Esophagus squamous epithelium (tissue), 5 donors: ENCODE measurements at regions not wholly inside any gene's neighbourhood (a gene's known extent, or its start where the extent isn't known, plus 50 kb on each side); places are given as distances from the start of the nearest gene placed in this dataset.

Experiments
- DNase-seq: peaks from one replicate; lab custom pipeline; 2025; lab: John Stamatoyannopoulos, UW
- H3K27ac ChIP-seq, 4 donors: fragments of 200-600 bp; sonication (generic); one replicate each; pipeline ENCODE4 v1.5.1; 2016 to 2019; ENCODE audit warnings: mild to moderate bottlenecking in 1 of 4
- H3K27me3 ChIP-seq, 4 donors: fragments of 200-600 bp; sonication (generic); 1 replicate in 3 of 4; 2 replicates in 1 of 4; pipeline versions ENCODE4 v1.5.1 to v1.6.0; 2017 to 2021; ENCODE audit warnings: antibody characterized with exemption in 1 of 4
- H3K36me3 ChIP-seq, 3 donors: fragments of 200-600 bp; sonication (generic); one replicate each; pipeline ENCODE4 v1.5.1; 2016 to 2019
- H3K4me1 ChIP-seq, 3 donors: fragments of 200-600 bp; sonication (generic); one replicate each; pipeline ENCODE4 v1.5.1; 2017 to 2019
- H3K4me3 ChIP-seq, 4 donors: fragments of 200-600 bp; sonication (generic); 1 replicate in 3 of 4; 2 replicates in 1 of 4; pipeline ENCODE4 v1.5.1; 2016 to 2019; ENCODE audit warnings: mild to moderate bottlenecking in 2 of 4, moderate library complexity in 1 of 4
- H3K9me3 ChIP-seq, 3 donors: fragments of 200-600 bp; sonication (generic); one replicate each; pipeline ENCODE4 v1.5.1; 2016 to 2019
- POLR2A ChIP-seq, 4 donors: fragments of 450-650 bp; IDR thresholded peaks; one replicate each; pipeline ENCODE4 v1.6.1; 2017; ENCODE audit warnings: antibody characterized with exemption in 4 of 4, mild to moderate bottlenecking in 4 of 4, moderate library complexity in 3 of 4
- WGBS, 2 donors: methylation state at CpG; one replicate each; pipeline ENCODE4 v1.1.5; 2018; 5-methylcytosine and 5-hydroxymethylcytosine counted together
- intact Hi-C: fragments of 100-400 bp; cut with DNase I; formaldehyde crosslinking; loops from one replicate; pipeline ENCODE4 v1.15.0; 2022
- TF ChIP-seq, protein P1 (sequence below), 6 experiments: fragments of 450-650 bp in 4 of 6; fragments of 200-600 bp in 2 of 6; sonication (generic) in 2 of 6; IDR thresholded peaks; one replicate each; pipeline ENCODE4 v1.5.1; 2016 to 2019; ENCODE audit warnings: antibody characterized with exemption in 6 of 6, mild to moderate bottlenecking in 4 of 6, moderate library complexity in 4 of 6
- donor health status: DM: yes; HTN: yes; CAD: no.

DNA sequence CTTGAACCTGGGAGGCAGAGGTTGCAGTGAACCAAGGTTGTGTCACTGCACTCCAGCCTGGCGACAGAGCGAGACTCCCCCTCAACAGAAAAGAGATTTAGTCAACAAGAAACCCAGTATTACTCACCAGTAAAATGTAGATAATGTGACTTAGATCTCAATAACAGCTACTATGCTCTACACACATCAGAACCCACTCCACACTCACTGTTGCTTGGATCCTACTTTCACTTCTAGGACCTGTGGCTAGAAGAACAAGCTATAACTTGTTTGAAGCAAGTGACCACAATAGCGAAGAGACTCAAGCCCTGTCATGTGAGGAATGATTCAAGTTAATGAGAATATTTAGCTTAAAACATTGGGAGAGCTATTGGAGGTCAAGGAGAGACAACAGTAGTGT, 100.7 kb downstream of the ANXA2 start:
- H3K4me1 ChIP-seq, result peaks cover 11 to 15% (median 11%) of the 10 kb centered on the region in 3 donors
- DNase-seq, result no peak
- H3K36me3 ChIP-seq, result no peaks in the 10 kb centered on the region
- 68 to 71% methylated on average over 3 of the region's 3 CpGs for WGBS, 2 donors
- H3K4me3 ChIP-seq, result no peak overlapping the region
- no peak overlapping the region for H3K27ac ChIP-seq
- intact Hi-C loops, result no loop called here
- no peak for TF ChIP-seq POLR2A (IDR thresholded peaks at IDR 0.05)
- TF ChIP-seq, protein P1, sequence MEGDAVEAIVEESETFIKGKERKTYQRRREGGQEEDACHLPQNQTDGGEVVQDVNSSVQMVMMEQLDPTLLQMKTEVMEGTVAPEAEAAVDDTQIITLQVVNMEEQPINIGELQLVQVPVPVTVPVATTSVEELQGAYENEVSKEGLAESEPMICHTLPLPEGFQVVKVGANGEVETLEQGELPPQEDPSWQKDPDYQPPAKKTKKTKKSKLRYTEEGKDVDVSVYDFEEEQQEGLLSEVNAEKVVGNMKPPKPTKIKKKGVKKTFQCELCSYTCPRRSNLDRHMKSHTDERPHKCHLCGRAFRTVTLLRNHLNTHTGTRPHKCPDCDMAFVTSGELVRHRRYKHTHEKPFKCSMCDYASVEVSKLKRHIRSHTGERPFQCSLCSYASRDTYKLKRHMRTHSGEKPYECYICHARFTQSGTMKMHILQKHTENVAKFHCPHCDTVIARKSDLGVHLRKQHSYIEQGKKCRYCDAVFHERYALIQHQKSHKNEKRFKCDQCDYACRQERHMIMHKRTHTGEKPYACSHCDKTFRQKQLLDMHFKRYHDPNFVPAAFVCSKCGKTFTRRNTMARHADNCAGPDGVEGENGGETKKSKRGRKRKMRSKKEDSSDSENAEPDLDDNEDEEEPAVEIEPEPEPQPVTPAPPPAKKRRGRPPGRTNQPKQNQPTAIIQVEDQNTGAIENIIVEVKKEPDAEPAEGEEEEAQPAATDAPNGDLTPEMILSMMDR (IDR thresholded peaks at IDR 0.05), result no peak
- no peaks in the 10 kb centered on the region for H3K9me3 ChIP-seq
- H3K27me3 ChIP-seq, result peaks cover 0 to 3% (median 0%) of the 10 kb centered on the region in 4 donors
